A673 (cell line): ENCODE measurements at regions not wholly inside any gene's neighbourhood (a gene's known extent, or its start where the extent isn't known, plus 50 kb on each side); places are given as distances from the start of the nearest gene placed in this dataset.

Experiments used
- BruUV-seq: library from RNA; stranded (reverse); fragments of 400-500 nt; replicated peaks from 2 replicates; lab custom pipeline; 2021; lab: Mats Ljungman, UMichigan
- CTCF ChIA-PET: fragments of 300-600 bp; sonication (Branson Sonifier 250); formaldehyde crosslinking; loops from one replicate; lab custom pipeline; 2022; ENCODE audit warnings: antibody characterized with exemption; lab: Charles Lee
- POLR2A ChIA-PET: fragments of 300-600 bp; sonication (Branson Sonifier 250); formaldehyde crosslinking; loops from one replicate; lab custom pipeline; 2022; ENCODE audit warnings: antibody characterized with exemption; ENCODE audit not compliant: low non-redundant PET; lab: Charles Lee
- DNase-seq: peaks from one replicate; pipeline ENCODE4 v3.0.0-alpha.2; 2015; ENCODE audit warnings: low spot score
- H3K27ac ChIP-seq: fragments of 200-600 bp; sonication (generic); 2 replicates; pipeline ENCODE4 v1.5.1; 2016; ENCODE audit warnings: mixed run types, low read depth, mild to moderate bottlenecking, mixed read lengths, antibody characterized with exemption, low read length; ENCODE audit not compliant: poor library complexity, severe bottlenecking
- H3K27me3 ChIP-seq: fragments of 200-600 bp; sonication (generic); replicated peaks from 2 replicates; pipeline ENCODE4 v1.6.1; 2017; ENCODE audit warnings: mixed run types, low read depth, mild to moderate bottlenecking, mixed read lengths, antibody characterized with exemption, low read length; ENCODE audit not compliant: insufficient read depth, poor library complexity
- H3K36me3 ChIP-seq: fragments of 200-600 bp; sonication (generic); 2 replicates; pipeline ENCODE4 v1.6.1; 2016; ENCODE audit warnings: mixed run types, mild to moderate bottlenecking, mixed read lengths, antibody characterized with exemption, low read length; ENCODE audit not compliant: insufficient read depth, poor library complexity, severe bottlenecking
- H3K4me1 ChIP-seq: fragments of 200-600 bp; sonication (generic); 2 replicates; pipeline ENCODE4 v1.6.1; 2017; ENCODE audit warnings: mixed run types, mild to moderate bottlenecking, mixed read lengths, antibody characterized with exemption, low read length; ENCODE audit not compliant: insufficient read depth, poor library complexity, severe bottlenecking
- H3K4me3 ChIP-seq: fragments of 200-600 bp; sonication (generic); 2 replicates; pipeline ENCODE4 v1.5.1; 2016; ENCODE audit warnings: low read depth, mixed run types, mild to moderate bottlenecking, mixed read lengths, low read length; ENCODE audit not compliant: poor library complexity, severe bottlenecking
- H3K9me3 ChIP-seq: fragments of 200-600 bp; sonication (generic); 2 replicates; pipeline ENCODE4 v1.6.1; 2016; ENCODE audit warnings: mixed run types, low read depth, mild to moderate bottlenecking, mixed read lengths, antibody characterized with exemption, low read length; ENCODE audit not compliant: poor library complexity, severe bottlenecking
- CTCF ChIP-seq: fragments of 300-800, 200-600 bp; sonication (generic); conservative IDR thresholded peaks from 2 replicates; pipeline ENCODE4 v1.5.1; 2017; ENCODE audit warnings: low read depth, mild to moderate bottlenecking, antibody characterized with exemption, low read length, moderate library complexity, mixed read lengths
- EZH2 ChIP-seq: fragments of 200-600 bp; sonication (generic); IDR thresholded peaks from 2 replicates; pipeline ENCODE4 v1.6.1; 2017; ENCODE audit warnings: borderline replicate concordance, low read depth, mild to moderate bottlenecking, mixed read lengths, antibody characterized with exemption, low read length; ENCODE audit not compliant: poor library complexity, severe bottlenecking
- intact Hi-C: fragments of 100-400 bp; cut with micrococcal nuclease; formaldehyde crosslinking; loops from one replicate; pipeline ENCODE4 v1.10.0; 2022; ENCODE audit not compliant: unreplicated experiment

GRCh38 chr10:129343141-129343540, 123.9 kb upstream of the MGMT start:
- Histone ChIP-seq H3K27ac (no peak overlapping the region), H3K36me3 (no peaks in the 10 kb centered on the region), H3K27me3 (no peaks in the 10 kb centered on the region), H3K4me3 (no peak overlapping the region), H3K9me3 (no peaks in the 10 kb centered on the region), H3K4me1 (peaks cover 7% of the 10 kb centered on the region)
- no peak for DNase-seq
- BruUV-seq, result no TSS peak
- intact Hi-C loops, result no loop called here
- CTCF ChIA-PET, result interaction anchor here (0.6 to 1.4 kb wide), 2 partner anchors 49 to 1075 kb away, joined by 3 to 10 read pairs; no protein-coding TSS in a partner anchor
- POLR2A ChIA-PET, result no interaction called here
- TF ChIP-seq CTCF (no peak), EZH2 (no peak)

- intact Hi-C loops, result no loop called here
- Histone ChIP-seq H3K27ac (no peak overlapping the region), H3K9me3 (no peaks in the 10 kb centered on the region), H3K27me3 (no peaks in the 10 kb centered on the region), H3K36me3 (no peaks in the 10 kb centered on the region), H3K4me1 (peaks cover 7% of the 10 kb centered on the region), H3K4me3 (no peak overlapping the region)
- no peak for TF ChIP-seq EZH2
- TF ChIP-seq CTCF, result no peak
- DNase-seq, result no peak
- BruUV-seq, result no TSS peak
- POLR2A ChIA-PET, result no interaction called here
- CTCF ChIA-PET, result no interaction called here
These were observed 122.9 kb upstream of the MGMT start for GRCh38 chr10:129344103-129344502.

GRCh38 chr10:129344731-129345355, 122.2 kb upstream of the MGMT start:
- POLR2A ChIA-PET, result no interaction called here
- H3K9me3 ChIP-seq, result no peaks in the 10 kb centered on the region
- CTCF ChIA-PET, result no interaction called here
- H3K27ac ChIP-seq, result peak overlapping the region; percentile 37
- H3K4me1 ChIP-seq, result peaks cover 7% of the 10 kb centered on the region
- H3K36me3 ChIP-seq, result no peaks in the 10 kb centered on the region
- BruUV-seq, result no TSS peak
- TF ChIP-seq EZH2 (no peak), CTCF (no peak)
- H3K4me3 ChIP-seq, result no peak overlapping the region
- H3K27me3 ChIP-seq, result no peaks in the 10 kb centered on the region
- DNase-seq, result no peak
- intact Hi-C loops, result no loop called here
